HCT116 (cell line): ENCODE measurements at regions not wholly inside any gene's neighbourhood (a gene's known extent, or its start where the extent isn't known, plus 50 kb on each side); places are given as distances from the start of the nearest gene placed in this dataset.

Experiments used
- ATAC-seq: fragments of 200-7000 bp; cut with Tn5 transposase; 2 replicates; pipeline ENCODE4 v1.9.1; 2020; ENCODE audit warnings: mild to moderate bottlenecking, moderate library complexity
- BruUV-seq: library from RNA; stranded (reverse); fragments of 400-500 nt; replicated peaks from 2 replicates; lab custom pipeline; 2021; lab: Mats Ljungman, UMichigan
- CTCF ChIA-PET: fragments of 300-600 bp; sonication (Branson Sonifier 250); formaldehyde crosslinking; loops from one replicate; lab custom pipeline; 2021; ENCODE audit warnings: antibody characterized with exemption; lab: Charles Lee
- POLR2A ChIA-PET: fragments of 300-600, 350-600 bp; sonication (Branson Sonifier 250); formaldehyde crosslinking; loops from one replicate; lab custom pipeline; 2021; ENCODE audit warnings: antibody characterized with exemption; lab: Charles Lee
- RAD21 ChIA-PET, 2 experiments: fragments of 300-600 bp; sonication (Branson Sonifier 250); formaldehyde crosslinking; loops; one replicate each; lab custom pipeline; 2023; ENCODE audit warnings: low total read pairs in 2 of 2; ENCODE audit not compliant: uncharacterized antibody in 2 of 2, unreplicated experiment in 2 of 2, low non-redundant PET in 1 of 2; lab: Charles Lee
- DNase-seq: peaks from one replicate; pipeline ENCODE4 v3.0.0-alpha.2; 2010; ENCODE audit warnings: low read depth, low spot score
- H2AFZ ChIP-seq: fragments of 200-600 bp; shearing (Covaris generic), sonication (generic); 2 replicates; pipeline ENCODE4 v1.6.1; 2017; ENCODE audit warnings: low read depth, mixed run types, mixed read lengths, antibody characterized with exemption, low read length; ENCODE audit not compliant: poor library complexity, severe bottlenecking
- H3K27ac ChIP-seq: 2 replicates; pipeline ENCODE4 v1.5.1; 2012; ENCODE audit warnings: low read depth, low read length
- H3K27me3 ChIP-seq: fragments of 200-600 bp; sonication (generic); 2 replicates; pipeline ENCODE4 v1.6.1; 2016; ENCODE audit warnings: mixed run types, low read length, mixed read lengths; ENCODE audit not compliant: insufficient read depth
- H3K36me3 ChIP-seq, 2 experiments: fragments of 200-500 bp in 1 of 2; fragments of 200-600 bp in 1 of 2; sonication (Bioruptor generic) in 1 of 2; sonication (generic) in 1 of 2; 2 replicates each; pipeline versions ENCODE4 v1.5.1 to v1.6.1; 2014 to 2016; ENCODE audit warnings: low read length in 2 of 2, inconsistent platforms in 1 of 2, mixed read lengths in 1 of 2, mixed run types in 1 of 2; ENCODE audit not compliant: insufficient read depth in 2 of 2, control insufficient read depth in 1 of 2
- H3K4me1 ChIP-seq, 2 experiments: fragments of 200-600 bp in 1 of 2; sonication (generic) in 1 of 2; 2 replicates each; pipeline versions ENCODE4 v1.5.1 to v1.6.1; 2012 to 2017; ENCODE audit warnings: low read length in 2 of 2, inconsistent platforms in 1 of 2, mild to moderate bottlenecking in 1 of 2, mixed read lengths in 1 of 2, mixed run types in 1 of 2, moderate library complexity in 1 of 2; ENCODE audit not compliant: insufficient read depth in 2 of 2, control insufficient read depth in 1 of 2
- H3K4me2 ChIP-seq: fragments of 200-600 bp; sonication (generic); 2 replicates; pipeline ENCODE4 v1.6.1; 2017; ENCODE audit warnings: mixed run types, low read length, mixed read lengths
- H3K4me3 ChIP-seq, 2 experiments: fragments of 200-600 bp in 1 of 2; sonication (generic) in 1 of 2; replicated peaks in 1 of 2; 2 replicates each; pipeline ENCODE4 v1.5.1; 2011 to 2016; ENCODE audit warnings: low read length in 2 of 2, control low read depth in 1 of 2, low read depth in 1 of 2, mild to moderate bottlenecking in 1 of 2, mixed read lengths in 1 of 2, mixed run types in 1 of 2
- H3K79me2 ChIP-seq: fragments of 200-600 bp; sonication (generic); 2 replicates; pipeline ENCODE4 v1.6.1; 2017; ENCODE audit warnings: mild to moderate bottlenecking, mixed run types, low read length, moderate library complexity, mixed read lengths; ENCODE audit not compliant: insufficient read depth
- H3K9ac ChIP-seq: fragments of 200-600 bp; sonication (generic); 2 replicates; pipeline ENCODE4 v1.6.1; 2016; ENCODE audit warnings: low read length, mixed read lengths
- H3K9me2 ChIP-seq: fragments of 200-600 bp; sonication (generic), shearing (Covaris generic); 2 replicates; pipeline ENCODE4 v1.6.1; 2017; ENCODE audit warnings: mixed run types, mild to moderate bottlenecking, moderate library complexity; ENCODE audit not compliant: insufficient read depth
- H3K9me3 ChIP-seq, 2 experiments: fragments of 200-500 bp in 1 of 2; fragments of 200-600 bp in 1 of 2; sonication (Bioruptor generic) in 1 of 2; sonication (generic) in 1 of 2; 2 replicates each; pipeline ENCODE4 v1.6.1; 2014 to 2017; ENCODE audit warnings: low read length in 2 of 2, mixed read lengths in 2 of 2, inconsistent platforms in 1 of 2, low read depth in 1 of 2, mild to moderate bottlenecking in 1 of 2, mixed run types in 1 of 2, moderate library complexity in 1 of 2; ENCODE audit not compliant: control insufficient read depth in 1 of 2, insufficient read depth in 1 of 2
- H4K20me1 ChIP-seq: fragments of 200-600 bp; sonication (generic), shearing (Covaris generic); 2 replicates; pipeline ENCODE4 v1.6.1; 2017; ENCODE audit warnings: mixed run types, mild to moderate bottlenecking, moderate library complexity; ENCODE audit not compliant: insufficient read depth
- ATF3 ChIP-seq: IDR thresholded peaks from 2 replicates; pipeline ENCODE4 v1.6.1; 2012
- CBX3 ChIP-seq: IDR thresholded peaks from 2 replicates; pipeline ENCODE4 v1.6.1; 2012; ENCODE audit warnings: low read depth
- ELF1 ChIP-seq: IDR thresholded peaks from 2 replicates; pipeline ENCODE4 v1.6.1; 2012; ENCODE audit warnings: low read depth, borderline replicate concordance
- EZH2 ChIP-seq: fragments of 200-600 bp; sonication (generic); IDR thresholded peaks from 2 replicates; pipeline ENCODE4 v1.6.1; 2017; ENCODE audit warnings: antibody characterized with exemption, mixed run types
- EZH2phosphoT487 ChIP-seq: fragments of 200-600 bp; IDR thresholded peaks from 2 replicates; pipeline ENCODE4 v1.6.1; 2018; ENCODE audit warnings: antibody characterized with exemption, borderline replicate concordance
- FOSL1 ChIP-seq: IDR thresholded peaks from 2 replicates; pipeline ENCODE4 v1.6.1; 2012; ENCODE audit warnings: low read depth
- JUND ChIP-seq: IDR thresholded peaks from 2 replicates; pipeline ENCODE4 v1.6.1; 2012
- MAX ChIP-seq: IDR thresholded peaks from 2 replicates; pipeline ENCODE4 v1.6.1; 2012
- POLR2A ChIP-seq: IDR thresholded peaks from 2 replicates; pipeline ENCODE4 v1.7.0; 2011; ENCODE audit warnings: borderline replicate concordance; ENCODE audit not compliant: insufficient read depth, insufficient read length; ENCODE audit errors: extremely low read depth
- POLR2AphosphoS5 ChIP-seq: IDR thresholded peaks from 2 replicates; pipeline ENCODE4 v1.6.1; 2011; ENCODE audit warnings: mild to moderate bottlenecking, low read depth, low read length, moderate library complexity
- REST ChIP-seq: IDR thresholded peaks from 2 replicates; pipeline ENCODE4 v1.6.1; 2012; ENCODE audit warnings: low read depth
- SP1 ChIP-seq: IDR thresholded peaks from 2 replicates; pipeline ENCODE4 v1.6.1; 2012; ENCODE audit warnings: low read depth
- SRF ChIP-seq: IDR thresholded peaks from 2 replicates; pipeline ENCODE4 v1.6.1; 2012; ENCODE audit warnings: low read depth
- YY1 ChIP-seq: IDR thresholded peaks from 2 replicates; pipeline ENCODE4 v1.6.1; 2011; ENCODE audit warnings: low read length, low read depth, moderate library complexity, mild to moderate bottlenecking; ENCODE audit not compliant: insufficient replicate concordance; ENCODE audit errors: extremely low read depth
- ZBTB33 ChIP-seq: IDR thresholded peaks from 2 replicates; pipeline ENCODE4 v1.6.1; 2011; ENCODE audit warnings: mild to moderate bottlenecking, low read length, moderate library complexity; ENCODE audit not compliant: insufficient replicate concordance; ENCODE audit errors: extremely low read depth
- ZFX ChIP-seq: fragments of 450-650 bp; IDR thresholded peaks from 2 replicates; pipeline ENCODE4 v1.6.1; 2017
- intact Hi-C: fragments of 100-400 bp; cut with micrococcal nuclease; formaldehyde crosslinking; loops from 2 replicates; pipeline ENCODE4 v1.10.0; 2022

GRCh38 chr1:88036345-88037014 lies 647.6 kb upstream of the PKN2 start (continued):
- TF ChIP-seq ZBTB33 (no peak), ATF3 (no peak)

GRCh38 chr1:88039240-88039639 lies 644.8 kb upstream of the PKN2 start:
- no peaks in the 10 kb centered on the region for H3K79me2 ChIP-seq
- H3K4me1 ChIP-seq: no peaks in the 10 kb centered on the region
- H3K9me2 ChIP-seq: no peaks in the 10 kb centered on the region
- H3K4me2 ChIP-seq: no peak overlapping the region
- no peak overlapping the region for H2AFZ ChIP-seq
- H3K27ac ChIP-seq: no peak overlapping the region
- ChIA-PET POLR2A (no interaction called here), CTCF (no interaction called here), RAD21 (no interaction called here)
- H3K4me3 ChIP-seq: no peak overlapping the region
- H3K9ac ChIP-seq: no peak overlapping the region
- no peak for TF ChIP-seq REST
- TF ChIP-seq CBX3: no peak
- no peak for TF ChIP-seq ELF1
- TF ChIP-seq SRF: no peak
- no peak for TF ChIP-seq EZH2phosphoT487
- TF ChIP-seq ZFX: no peak
- no peak for TF ChIP-seq MAX
- TF ChIP-seq JUND: no peak
- TF ChIP-seq EZH2: no peak
- TF ChIP-seq YY1: no peak
- no peak for TF ChIP-seq POLR2A
- no peak for TF ChIP-seq POLR2AphosphoS5
- TF ChIP-seq SP1: no peak
- no peak for TF ChIP-seq FOSL1
- ATAC-seq: no peak
- intact Hi-C loops: no loop called here
- H3K27me3 ChIP-seq: no peaks in the 10 kb centered on the region
- no peaks in the 10 kb centered on the region for H3K36me3 ChIP-seq
- BruUV-seq: no TSS peak
- H4K20me1 ChIP-seq: no peaks in the 10 kb centered on the region
- H3K9me3 ChIP-seq: no peaks in the 10 kb centered on the region
- no peak for DNase-seq
